Stomach smooth muscle (tissue), 2 donors: ENCODE measurements at regions not wholly inside any gene's neighbourhood (a gene's known extent, or its start where the extent isn't known, plus 50 kb on each side); places are given as distances from the start of the nearest gene placed in this dataset.

Source experiments
- H3K27ac ChIP-seq: one replicate; pipeline ENCODE4 v1.7.0; 2013; ENCODE audit warnings: mild to moderate bottlenecking, low read length, inconsistent platforms
- H3K27me3 ChIP-seq, 2 donors: one replicate each; pipeline ENCODE4 v1.7.0; 2013; ENCODE audit warnings: low read length in 2 of 2; ENCODE audit not compliant: insufficient read depth in 2 of 2, control insufficient read depth in 1 of 2
- H3K36me3 ChIP-seq, 2 donors: one replicate each; pipeline ENCODE4 v1.7.0; 2013; ENCODE audit warnings: low read length in 2 of 2; ENCODE audit not compliant: control insufficient read depth in 2 of 2, insufficient read depth in 2 of 2
- H3K4me1 ChIP-seq: one replicate; pipeline ENCODE4 v1.7.0; 2013; ENCODE audit warnings: low read length; ENCODE audit not compliant: control insufficient read depth, insufficient read depth
- H3K4me3 ChIP-seq, 2 donors: one replicate each; pipeline ENCODE4 v1.7.0; 2013; ENCODE audit warnings: low read length in 2 of 2
- H3K9ac ChIP-seq, 2 donors: one replicate each; pipeline ENCODE4 v1.7.0; 2013; ENCODE audit warnings: low read length in 2 of 2, mild to moderate bottlenecking in 1 of 2
- H3K9me3 ChIP-seq, 2 donors: one replicate each; pipeline ENCODE4 v1.7.0; 2013; ENCODE audit warnings: low read length in 2 of 2; ENCODE audit not compliant: control insufficient read depth in 2 of 2
- donor health status: healthy.
- donor health status: Pancreatic carcinoma.

- Histone ChIP-seq H3K4me1 (no peaks in the 10 kb centered on the region), H3K9me3 (peaks cover 14 to 17% of the 10 kb centered on the region in 2 donors), H3K27me3 (peaks cover 6 to 8% of the 10 kb centered on the region in 2 donors), H3K36me3 (no peaks in the 10 kb centered on the region), H3K4me3 (no peak overlapping the region), H3K9ac (no peak overlapping the region), H3K27ac (no peak overlapping the region)
Observed at GRCh38 chr13:111573801-111574200, 253.4 kb downstream of the TEX29 start.

DNA sequence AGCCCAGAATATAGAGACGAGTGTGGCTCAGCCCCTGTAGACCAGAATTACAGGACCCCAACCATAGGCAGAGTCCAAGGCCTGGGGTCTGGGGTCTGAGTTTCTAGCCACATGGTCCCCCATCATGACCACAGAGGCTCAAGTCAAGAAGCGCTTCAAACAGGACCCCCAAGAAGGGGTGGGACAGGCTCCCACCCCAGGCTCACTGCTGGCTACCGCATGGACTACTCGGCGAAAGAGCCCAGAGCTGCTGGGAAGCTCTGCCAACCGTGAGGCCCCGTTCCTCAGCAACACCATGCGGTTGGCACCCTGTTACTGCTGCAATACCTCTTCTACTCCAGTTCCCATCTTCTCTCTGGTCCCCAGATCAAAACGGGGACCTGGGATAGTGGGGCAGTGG lies 254.8 kb downstream of the TEX29 start:
- Histone ChIP-seq H3K4me3 (no peak overlapping the region), H3K27ac (no peak overlapping the region), H3K27me3 (peaks cover 3 to 7% of the 10 kb centered on the region in 2 donors), H3K4me1 (no peaks in the 10 kb centered on the region), H3K9me3 (peaks cover 9 to 16% of the 10 kb centered on the region in 2 donors), H3K36me3 (no peaks in the 10 kb centered on the region), H3K9ac (no peak overlapping the region)

- peaks cover 9 to 20% of the 10 kb centered on the region in 2 donors for H3K9me3 ChIP-seq
- no peak overlapping the region for H3K27ac ChIP-seq
- H3K27me3 ChIP-seq, result peaks cover 3 to 7% of the 10 kb centered on the region in 2 donors
- H3K36me3 ChIP-seq, result no peaks in the 10 kb centered on the region
- H3K4me1 ChIP-seq, result no peaks in the 10 kb centered on the region
- H3K9ac ChIP-seq, result no peak overlapping the region
- H3K4me3 ChIP-seq, result no peak overlapping the region
Observed at GRCh38 chr13:111575719-111576118, 255.3 kb downstream of the TEX29 start.

DNA sequence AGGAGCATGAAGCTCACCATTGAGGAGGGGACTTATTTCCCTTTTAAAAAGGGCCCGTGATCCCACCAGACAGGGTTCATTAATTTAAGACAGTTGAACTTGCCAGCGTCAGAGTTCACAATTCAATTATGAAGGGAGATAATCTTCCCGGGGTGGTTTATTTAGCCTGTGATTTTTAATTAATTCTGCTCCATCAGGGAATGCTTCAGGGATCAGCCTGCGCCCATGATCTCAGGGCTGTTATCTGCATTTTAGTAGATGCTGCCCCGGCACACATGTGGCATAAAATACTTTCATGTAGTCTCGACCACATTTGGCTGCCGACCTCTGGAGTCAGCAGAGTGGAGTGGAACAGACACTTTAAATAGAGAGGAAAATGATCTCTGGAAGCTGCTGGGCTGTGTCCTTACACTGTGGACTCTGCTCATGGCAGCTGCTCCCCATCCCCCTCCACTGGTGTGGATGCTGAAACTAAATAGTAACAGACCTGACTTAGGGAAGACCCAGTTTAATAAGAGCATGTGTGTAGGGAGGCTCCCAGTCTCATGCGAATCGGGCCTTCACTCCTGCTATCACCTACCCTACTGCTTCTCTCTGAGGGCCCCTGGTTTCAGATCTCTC lies 256.9 kb downstream of the TEX29 start:
- Histone ChIP-seq H3K4me3 (no peak overlapping the region), H3K9ac (no peak overlapping the region), H3K9me3 (peaks cover 9 to 21% of the 10 kb centered on the region in 2 donors)

DNA sequence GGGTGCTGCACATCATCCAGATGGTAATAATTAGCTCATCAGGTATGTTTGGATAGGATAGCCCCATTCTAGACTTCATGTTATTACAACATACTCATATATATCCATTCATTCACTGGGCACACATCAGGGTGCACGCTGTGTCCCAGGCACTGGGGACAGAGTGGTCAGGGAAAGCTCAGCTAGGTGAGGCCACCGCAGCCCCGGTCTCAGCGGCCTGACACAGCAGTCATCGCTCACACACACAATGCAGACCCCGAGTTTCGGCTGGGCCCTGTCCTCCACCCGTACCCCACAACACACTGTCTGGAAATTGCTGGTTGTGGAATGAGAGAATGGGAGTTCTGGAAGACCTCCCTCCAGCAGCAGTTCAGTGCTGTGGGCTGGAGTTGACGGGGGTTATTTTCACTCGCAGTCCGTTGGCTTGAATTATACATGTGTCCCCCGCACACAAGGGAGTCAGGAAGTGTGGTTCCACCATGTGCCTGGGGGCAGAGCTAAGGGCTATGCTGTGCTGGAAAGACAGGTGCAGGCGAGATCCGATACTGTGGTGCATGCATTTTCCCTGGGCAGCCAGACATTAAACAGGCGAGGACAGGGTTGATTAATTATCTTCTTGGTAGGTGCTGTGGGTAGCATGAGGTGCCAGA lies 257.6 kb downstream of the TEX29 start:
- peaks cover 9 to 21% of the 10 kb centered on the region in 2 donors for H3K9me3 ChIP-seq

More for the DNA sequence above, 256.9 kb downstream of the TEX29 start:
- H3K4me1 ChIP-seq, result no peaks in the 10 kb centered on the region
- no peak overlapping the region for H3K27ac ChIP-seq
- peaks cover 3 to 4% of the 10 kb centered on the region in 2 donors for H3K27me3 ChIP-seq
- H3K36me3 ChIP-seq, result no peaks in the 10 kb centered on the region

GRCh38 chr13:111584101-111584672 lies 263.7 kb downstream of the TEX29 start:
- Histone ChIP-seq H3K9me3 (peaks cover 0 to 10% of the 10 kb centered on the region in 2 donors), H3K27ac (no peak overlapping the region), H3K27me3 (peaks cover 2 to 7% of the 10 kb centered on the region in 2 donors), H3K9ac (no peak overlapping the region), H3K4me3 (no peak overlapping the region), H3K36me3 (no peaks in the 10 kb centered on the region), H3K4me1 (no peaks in the 10 kb centered on the region)

More for the DNA sequence above, 257.6 kb downstream of the TEX29 start:
- Histone ChIP-seq H3K9ac (no peak overlapping the region), H3K4me1 (no peaks in the 10 kb centered on the region), H3K27me3 (peaks cover 3 to 8% of the 10 kb centered on the region in 2 donors), H3K4me3 (no peak overlapping the region), H3K27ac (no peak overlapping the region), H3K36me3 (no peaks in the 10 kb centered on the region)

DNA sequence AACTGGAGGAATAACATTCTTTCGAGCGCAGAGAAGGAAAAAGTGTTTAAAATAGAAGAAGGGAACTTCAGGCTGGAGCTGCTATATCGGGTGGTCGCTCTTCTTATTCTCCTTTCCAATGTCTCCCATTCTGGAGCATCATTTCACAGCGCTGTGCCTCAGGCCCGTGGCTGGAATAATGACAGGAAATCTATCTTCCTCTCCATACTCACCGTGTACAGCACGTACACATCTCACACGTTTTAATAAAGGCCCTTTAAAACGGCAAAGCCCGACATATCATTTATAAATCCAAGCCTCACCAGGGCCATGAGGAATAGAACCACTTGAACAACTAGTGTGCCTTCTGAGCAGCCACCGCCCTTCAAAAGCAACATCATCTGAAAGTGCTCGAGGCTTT lies 264.4 kb downstream of the TEX29 start:
- Histone ChIP-seq H3K27me3 (peaks cover 2 to 7% of the 10 kb centered on the region in 2 donors), H3K27ac (no peak overlapping the region), H3K9ac (no peak overlapping the region), H3K4me1 (no peaks in the 10 kb centered on the region), H3K9me3 (peaks cover 0 to 8% of the 10 kb centered on the region in 2 donors), H3K4me3 (no peak overlapping the region), H3K36me3 (no peaks in the 10 kb centered on the region)

DNA sequence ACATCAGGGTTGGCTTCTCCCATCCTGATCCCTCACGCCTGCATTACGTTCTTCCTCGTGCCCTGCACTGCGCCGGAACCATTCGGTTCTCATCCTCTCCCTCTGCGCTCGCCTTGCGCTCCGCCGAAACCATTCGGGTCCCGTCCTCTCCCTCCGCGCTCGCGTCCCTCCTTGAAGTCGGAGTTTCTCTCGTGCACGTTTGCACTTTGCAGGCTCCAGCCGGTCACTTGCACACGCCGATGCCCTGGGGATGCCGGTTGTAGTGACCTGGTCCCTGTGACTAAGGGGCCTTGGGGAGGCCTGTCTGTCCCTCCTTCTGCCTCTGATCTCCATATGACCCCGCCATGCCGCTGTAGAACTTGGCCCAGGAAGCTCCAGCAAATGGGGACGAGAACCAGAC lies 265.8 kb downstream of the TEX29 start:
- H3K27ac ChIP-seq, result no peak overlapping the region
- peaks cover 2 to 7% of the 10 kb centered on the region in 2 donors for H3K27me3 ChIP-seq
- no peak overlapping the region for H3K4me3 ChIP-seq
- H3K4me1 ChIP-seq, result no peaks in the 10 kb centered on the region
- no peaks in the 10 kb centered on the region for H3K9me3 ChIP-seq
- no peak overlapping the region for H3K9ac ChIP-seq
- H3K36me3 ChIP-seq, result no peaks in the 10 kb centered on the region

DNA sequence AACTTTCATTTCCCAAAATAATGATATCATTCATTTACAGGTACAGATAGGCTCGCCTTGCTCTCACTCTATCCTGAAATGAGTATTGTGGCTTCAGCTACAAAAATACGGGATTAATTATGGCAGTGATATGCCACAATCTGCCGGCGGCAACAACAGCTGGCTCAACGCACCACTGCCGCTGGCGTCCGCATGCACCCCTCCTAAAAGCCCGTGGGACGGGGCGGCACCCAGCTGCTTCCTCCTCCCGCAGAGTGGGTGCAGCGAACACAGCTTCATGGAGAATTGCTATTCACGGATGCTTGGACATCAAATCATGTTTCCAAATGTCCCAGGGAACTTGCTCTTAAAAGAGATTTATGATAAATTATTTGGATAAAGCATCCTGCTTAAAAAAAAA lies 266.8 kb downstream of the TEX29 start:
- Histone ChIP-seq H3K36me3 (no peaks in the 10 kb centered on the region), H3K4me3 (no peak overlapping the region), H3K27ac (no peak overlapping the region), H3K4me1 (no peaks in the 10 kb centered on the region), H3K27me3 (peaks cover 2 to 7% of the 10 kb centered on the region in 2 donors), H3K9ac (no peak overlapping the region), H3K9me3 (no peaks in the 10 kb centered on the region)

- no peak overlapping the region for H3K27ac ChIP-seq
- H3K4me3 ChIP-seq, result no peak overlapping the region
- H3K27me3 ChIP-seq, result peaks cover 2% of the 10 kb centered on the region in 2 donors
- no peak overlapping the region for H3K9ac ChIP-seq
- no peaks in the 10 kb centered on the region for H3K9me3 ChIP-seq
- no peaks in the 10 kb centered on the region for H3K4me1 ChIP-seq
- no peaks in the 10 kb centered on the region for H3K36me3 ChIP-seq
Observed at GRCh38 chr13:111589321-111589720, 268.9 kb downstream of the TEX29 start.

GRCh38 chr13:111589992-111590391 lies 269.6 kb downstream of the TEX29 start:
- Histone ChIP-seq H3K27me3 (peaks cover 2% of the 10 kb centered on the region in 2 donors), H3K36me3 (no peaks in the 10 kb centered on the region), H3K4me1 (no peaks in the 10 kb centered on the region), H3K4me3 (no peak overlapping the region), H3K27ac (no peak overlapping the region), H3K9ac (no peak overlapping the region), H3K9me3 (no peaks in the 10 kb centered on the region)
